MM.1S (cell line): ENCODE measurements at regions not wholly inside any gene's neighbourhood (a gene's known extent, or its start where the extent isn't known, plus 50 kb on each side); places are given as distances from the start of the nearest gene placed in this dataset.

Source experiments
- DNase-seq: peaks from one replicate; pipeline ENCODE4 v3.0.0-alpha.2; 2015
- H2AFZ ChIP-seq: fragments of 300-600 bp; sonication (generic); 2 replicates; pipeline ENCODE4 v1.6.0; 2016; ENCODE audit warnings: antibody characterized with exemption, low read length
- H3F3A ChIP-seq: fragments of 300-600 bp; sonication (generic); 2 replicates; pipeline ENCODE4 v1.6.1; 2016; ENCODE audit warnings: mild to moderate bottlenecking, antibody characterized with exemption, low read length, moderate library complexity, mixed read lengths; ENCODE audit not compliant: insufficient read depth
- H3K27ac ChIP-seq: fragments of 300-600 bp; sonication (generic); 2 replicates; pipeline ENCODE4 v1.5.1; 2016; ENCODE audit warnings: mild to moderate bottlenecking, low read length
- H3K27me3 ChIP-seq: fragments of 300-600 bp; sonication (generic); replicated peaks from 2 replicates; pipeline ENCODE4 v1.6.0; 2016; ENCODE audit warnings: low read length; ENCODE audit not compliant: insufficient read depth
- H3K36me3 ChIP-seq: fragments of 300-600 bp; sonication (generic); replicated peaks from 2 replicates; pipeline ENCODE4 v1.6.1; 2016; ENCODE audit warnings: mild to moderate bottlenecking, low read length, mixed read lengths; ENCODE audit not compliant: insufficient read depth
- H3K4me1 ChIP-seq: fragments of 300-600 bp; sonication (generic); 2 replicates; pipeline ENCODE4 v1.6.1; 2016; ENCODE audit warnings: low read length, mixed read lengths
- H3K4me2 ChIP-seq: fragments of 300-600 bp; sonication (generic); 2 replicates; pipeline ENCODE4 v1.6.0; 2016; ENCODE audit warnings: low read depth, low read length
- H3K4me3 ChIP-seq: fragments of 300-600 bp; sonication (generic); 2 replicates; pipeline ENCODE4 v1.5.1; 2016; ENCODE audit warnings: low read length, mixed read lengths
- H3K79me2 ChIP-seq: fragments of 300-600 bp; sonication (generic); 2 replicates; pipeline ENCODE4 v1.6.1; 2016; ENCODE audit warnings: mixed run types, low read length, mixed read lengths
- H3K9ac ChIP-seq: fragments of 300-600 bp; sonication (generic); 2 replicates; pipeline ENCODE4 v1.6.1; 2016; ENCODE audit warnings: low read length, mixed read lengths
- H3K9me2 ChIP-seq: fragments of 300-600 bp; sonication (generic); replicated peaks from 2 replicates; pipeline ENCODE4 v1.6.1; 2016; ENCODE audit warnings: mild to moderate bottlenecking, low read length, mixed read lengths; ENCODE audit not compliant: insufficient read depth
- H3K9me3 ChIP-seq: fragments of 300-600 bp; sonication (generic); replicated peaks from 2 replicates; pipeline ENCODE4 v1.6.1; 2016; ENCODE audit warnings: mild to moderate bottlenecking, low read length, mixed read lengths; ENCODE audit not compliant: insufficient read depth
- H4K20me1 ChIP-seq: fragments of 300-600 bp; sonication (generic); 2 replicates; pipeline ENCODE4 v1.6.1; 2016; ENCODE audit warnings: mild to moderate bottlenecking, low read length, moderate library complexity, mixed read lengths; ENCODE audit not compliant: insufficient read depth
- EZH2 ChIP-seq: fragments of 300-600 bp; sonication (generic); optimal IDR thresholded peaks from 2 replicates; pipeline ENCODE3; 2017; ENCODE audit warnings: low read depth, mild to moderate bottlenecking, antibody characterized with exemption, low read length, mixed read lengths
- EZH2phosphoT487 ChIP-seq: fragments of 300-600 bp; sonication (generic); IDR thresholded peaks from 2 replicates; pipeline ENCODE4 v1.6.1; 2018; ENCODE audit warnings: antibody characterized with exemption, low read length
- TF ChIP-seq, protein P1 (sequence below): fragments of 300-600 bp; sonication (generic); IDR thresholded peaks from 2 replicates; pipeline ENCODE4 v1.5.1; 2016; ENCODE audit warnings: antibody characterized with exemption, low read length, mixed read lengths

DNA sequence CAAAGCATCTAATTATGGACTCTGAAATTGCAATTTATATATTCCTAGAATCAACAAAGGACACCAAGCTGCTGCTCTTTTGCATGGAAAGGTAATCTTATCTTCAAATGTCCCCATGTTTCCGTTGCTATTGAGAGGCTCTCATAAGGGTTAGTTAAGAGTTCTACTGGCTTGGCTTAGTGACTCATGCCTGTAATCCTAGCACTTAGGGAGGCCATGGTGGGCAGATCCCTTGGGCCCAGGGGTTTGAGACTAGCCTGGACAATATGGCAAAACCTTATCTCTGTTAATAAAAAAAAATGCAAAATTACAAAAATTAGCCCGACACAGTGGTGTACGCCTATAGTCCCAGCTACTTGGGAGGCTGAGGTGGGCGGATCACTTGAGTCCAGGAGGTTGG lies 93.4 kb upstream of the RAPGEF2 start:
- H3K27ac ChIP-seq = no peak overlapping the region
- H3K4me3 ChIP-seq = no peak overlapping the region
- H3K36me3 ChIP-seq = no peaks in the 10 kb centered on the region
- no peak overlapping the region for H2AFZ ChIP-seq
- no peaks in the 10 kb centered on the region for H3F3A ChIP-seq
- TF ChIP-seq, protein P1, sequence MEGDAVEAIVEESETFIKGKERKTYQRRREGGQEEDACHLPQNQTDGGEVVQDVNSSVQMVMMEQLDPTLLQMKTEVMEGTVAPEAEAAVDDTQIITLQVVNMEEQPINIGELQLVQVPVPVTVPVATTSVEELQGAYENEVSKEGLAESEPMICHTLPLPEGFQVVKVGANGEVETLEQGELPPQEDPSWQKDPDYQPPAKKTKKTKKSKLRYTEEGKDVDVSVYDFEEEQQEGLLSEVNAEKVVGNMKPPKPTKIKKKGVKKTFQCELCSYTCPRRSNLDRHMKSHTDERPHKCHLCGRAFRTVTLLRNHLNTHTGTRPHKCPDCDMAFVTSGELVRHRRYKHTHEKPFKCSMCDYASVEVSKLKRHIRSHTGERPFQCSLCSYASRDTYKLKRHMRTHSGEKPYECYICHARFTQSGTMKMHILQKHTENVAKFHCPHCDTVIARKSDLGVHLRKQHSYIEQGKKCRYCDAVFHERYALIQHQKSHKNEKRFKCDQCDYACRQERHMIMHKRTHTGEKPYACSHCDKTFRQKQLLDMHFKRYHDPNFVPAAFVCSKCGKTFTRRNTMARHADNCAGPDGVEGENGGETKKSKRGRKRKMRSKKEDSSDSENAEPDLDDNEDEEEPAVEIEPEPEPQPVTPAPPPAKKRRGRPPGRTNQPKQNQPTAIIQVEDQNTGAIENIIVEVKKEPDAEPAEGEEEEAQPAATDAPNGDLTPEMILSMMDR = no peak
- TF ChIP-seq EZH2 (no peak), EZH2phosphoT487 (no peak)
- no peak for DNase-seq
- H3K27me3 ChIP-seq = no peaks in the 10 kb centered on the region
- H3K79me2 ChIP-seq = no peaks in the 10 kb centered on the region
- H3K9ac ChIP-seq = no peak overlapping the region
- H4K20me1 ChIP-seq = no peaks in the 10 kb centered on the region
- H3K9me2 ChIP-seq = no peaks in the 10 kb centered on the region
- H3K9me3 ChIP-seq = no peaks in the 10 kb centered on the region
- H3K4me1 ChIP-seq = no peaks in the 10 kb centered on the region
- no peak overlapping the region for H3K4me2 ChIP-seq

DNA sequence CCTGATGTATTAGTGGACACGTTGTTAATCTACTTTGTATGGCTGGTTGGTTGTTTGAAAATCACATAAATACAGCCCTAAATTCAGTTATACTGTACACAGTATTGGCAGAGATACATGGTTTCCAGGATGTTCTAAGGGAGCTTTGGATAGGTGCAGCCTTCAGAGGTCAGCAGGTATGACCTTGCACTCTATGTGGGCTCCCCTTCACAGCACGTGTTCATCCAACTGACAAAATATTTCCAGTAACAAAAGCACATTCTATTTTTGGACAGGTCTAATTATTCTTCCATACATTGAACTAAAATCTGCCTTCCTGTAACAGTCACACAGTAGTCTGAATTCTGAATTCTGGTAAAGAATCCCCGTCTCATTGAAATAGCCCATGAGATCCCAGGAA lies 92.8 kb upstream of the RAPGEF2 start:
- no peaks in the 10 kb centered on the region for H3K27me3 ChIP-seq
- no peak overlapping the region for H3K4me2 ChIP-seq
- no peak overlapping the region for H3K4me3 ChIP-seq
- H2AFZ ChIP-seq = no peak overlapping the region
- no peak for DNase-seq
- TF ChIP-seq, protein P1 = no peak
- TF ChIP-seq EZH2 = no peak
- TF ChIP-seq EZH2phosphoT487 = no peak
- H3K79me2 ChIP-seq = no peaks in the 10 kb centered on the region
- H3K9ac ChIP-seq = no peak overlapping the region
- no peaks in the 10 kb centered on the region for H3K9me2 ChIP-seq
- H3K27ac ChIP-seq = no peak overlapping the region
- H3K4me1 ChIP-seq = no peaks in the 10 kb centered on the region
- H4K20me1 ChIP-seq = no peaks in the 10 kb centered on the region
- no peaks in the 10 kb centered on the region for H3K36me3 ChIP-seq
- H3K9me3 ChIP-seq = no peaks in the 10 kb centered on the region
- H3F3A ChIP-seq = no peaks in the 10 kb centered on the region

DNA sequence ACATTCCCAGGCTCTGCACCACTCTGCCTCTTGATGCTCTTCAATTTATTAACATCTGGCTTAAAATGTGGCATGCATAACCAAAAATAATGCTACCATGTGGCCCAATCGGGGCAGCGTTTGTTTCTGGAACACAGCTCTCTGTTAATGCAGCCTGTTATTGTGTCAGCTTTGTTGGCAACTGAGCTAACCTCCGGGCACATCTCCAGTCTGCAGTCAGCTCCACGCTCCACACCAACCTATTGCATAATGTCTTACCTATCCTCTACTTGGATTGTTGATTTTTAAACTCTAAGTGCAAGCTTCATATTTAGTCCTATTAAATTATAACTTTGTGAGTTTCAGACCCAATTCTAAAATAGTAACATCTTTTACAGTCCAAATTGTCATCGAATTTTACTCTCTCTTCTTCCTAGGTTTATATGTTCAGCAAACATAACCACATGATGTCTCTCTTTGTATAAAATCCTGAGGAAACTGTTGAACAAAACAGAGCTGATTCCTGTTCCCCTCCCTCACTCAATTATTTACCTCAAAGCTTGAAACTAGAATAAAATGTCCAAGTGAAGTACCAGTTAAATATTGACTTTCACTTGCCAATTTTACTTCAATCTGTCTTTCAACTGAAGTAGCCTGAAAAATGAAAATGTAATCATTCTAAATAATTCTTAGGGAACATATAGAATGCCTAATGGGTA lies 92.2 kb upstream of the RAPGEF2 start:
- Histone ChIP-seq H3K27me3 (no peaks in the 10 kb centered on the region), H3K79me2 (no peaks in the 10 kb centered on the region), H3K27ac (no peak overlapping the region), H2AFZ (no peak overlapping the region), H3F3A (no peaks in the 10 kb centered on the region), H3K4me1 (peaks cover 1% of the 10 kb centered on the region), H4K20me1 (no peaks in the 10 kb centered on the region), H3K9me3 (no peaks in the 10 kb centered on the region), H3K9ac (no peak overlapping the region), H3K9me2 (no peaks in the 10 kb centered on the region), H3K4me3 (no peak overlapping the region), H3K36me3 (no peaks in the 10 kb centered on the region), H3K4me2 (no peak overlapping the region)
- TF ChIP-seq, protein P1 = no peak
- TF ChIP-seq EZH2phosphoT487 = no peak
- no peak for TF ChIP-seq EZH2
- no peak for DNase-seq
